Activated CD4-positive, alpha-beta T cell treated with anti-CD3 and anti-CD28 coated beads, Interleukin-2, amount 10 ng/mL, durations not matched to agents 24 days and 14 days (primary cell): ENCODE measurements at regions not wholly inside any gene's neighbourhood (a gene's known extent, or its start where the extent isn't known, plus 50 kb on each side); places are given as distances from the start of the nearest gene placed in this dataset.

Source experiments
- DNase-seq: peaks from one replicate; pipeline ENCODE4 v3.0.0; 2022
- H3K27ac Mint-ChIP-seq: one replicate; pipeline ENCODE4 v1.8.0; 2022; ENCODE audit warnings: mild to moderate bottlenecking, mixed read lengths
- H3K27me3 Mint-ChIP-seq: one replicate; pipeline ENCODE4 v1.8.0; 2022; ENCODE audit warnings: mixed read lengths
- H3K36me3 Mint-ChIP-seq: one replicate; pipeline ENCODE4 v1.8.0; 2022; ENCODE audit warnings: low read depth, mild to moderate bottlenecking, mixed read lengths
- H3K4me1 Mint-ChIP-seq: one replicate; pipeline ENCODE4 v1.8.0; 2021; ENCODE audit warnings: mixed read lengths
- H3K4me3 Mint-ChIP-seq: one replicate; pipeline ENCODE4 v1.8.0; 2022; ENCODE audit warnings: mild to moderate bottlenecking, moderate library complexity, mixed read lengths
- H3K9me3 Mint-ChIP-seq: one replicate; pipeline ENCODE4 v1.8.0; 2021; ENCODE audit warnings: mixed read lengths
- intact Hi-C: fragments of 100-400 bp; cut with micrococcal nuclease; formaldehyde crosslinking; loops from one replicate; pipeline ENCODE4 v1.15.1; 2023

DNA sequence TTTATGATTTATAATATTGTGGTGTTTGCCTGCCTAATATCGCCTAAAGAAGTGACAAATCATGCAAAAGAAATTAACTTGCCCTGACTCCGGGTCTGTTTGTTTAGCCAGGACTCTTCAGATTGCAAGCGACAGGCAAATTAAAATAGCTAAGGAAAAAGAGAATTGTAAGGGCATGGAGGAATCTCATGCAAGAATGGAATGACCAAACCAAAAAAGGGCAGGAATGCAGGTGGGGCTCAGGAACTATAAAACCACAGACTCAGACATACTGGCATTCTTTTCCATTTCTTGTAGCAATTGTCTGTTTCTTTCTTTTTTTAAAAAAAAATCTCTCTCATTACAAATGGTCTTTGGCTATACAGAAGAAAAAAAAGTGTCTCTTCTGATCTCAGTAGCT lies 188.1 kb upstream of the XYLT1 start:
- peaks cover 12% of the 10 kb centered on the region for H3K27me3 Mint-ChIP-seq
- intact Hi-C loops = no loop called here

DNA sequence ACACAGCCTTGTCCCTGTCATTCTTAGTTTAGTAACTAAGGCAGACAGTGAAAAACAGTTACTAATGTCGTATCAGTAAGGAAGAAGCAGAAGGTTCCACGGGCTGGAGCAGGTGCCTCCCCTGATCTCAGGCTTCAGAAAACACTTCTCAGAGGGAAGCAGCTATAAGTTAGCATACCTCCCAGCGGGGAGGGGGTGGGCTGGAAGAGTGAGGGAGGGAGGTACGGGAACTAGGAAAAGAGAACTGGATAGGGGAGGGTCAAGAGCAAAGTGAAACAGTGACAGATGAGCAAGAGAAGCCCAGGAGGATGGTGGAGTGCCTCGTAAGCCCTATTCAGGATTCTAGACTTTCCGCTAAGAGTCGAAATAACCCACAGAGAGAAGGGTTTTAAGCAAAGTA lies 186.3 kb upstream of the XYLT1 start:
- H3K36me3 Mint-ChIP-seq = no peaks in the 10 kb centered on the region
- H3K9me3 Mint-ChIP-seq = no peaks in the 10 kb centered on the region
- no peak overlapping the region for H3K4me3 Mint-ChIP-seq
- intact Hi-C loops = no loop called here
- H3K27ac Mint-ChIP-seq = no peak overlapping the region
- no peak for DNase-seq
- peaks cover 12% of the 10 kb centered on the region for H3K27me3 Mint-ChIP-seq
- no peaks in the 10 kb centered on the region for H3K4me1 Mint-ChIP-seq

More for the DNA sequence above, 188.1 kb upstream of the XYLT1 start:
- Mint-ChIP-seq H3K4me1 (no peaks in the 10 kb centered on the region), H3K9me3 (no peaks in the 10 kb centered on the region), H3K4me3 (no peak overlapping the region), H3K36me3 (no peaks in the 10 kb centered on the region), H3K27ac (no peak overlapping the region)
- DNase-seq = no peak

DNA sequence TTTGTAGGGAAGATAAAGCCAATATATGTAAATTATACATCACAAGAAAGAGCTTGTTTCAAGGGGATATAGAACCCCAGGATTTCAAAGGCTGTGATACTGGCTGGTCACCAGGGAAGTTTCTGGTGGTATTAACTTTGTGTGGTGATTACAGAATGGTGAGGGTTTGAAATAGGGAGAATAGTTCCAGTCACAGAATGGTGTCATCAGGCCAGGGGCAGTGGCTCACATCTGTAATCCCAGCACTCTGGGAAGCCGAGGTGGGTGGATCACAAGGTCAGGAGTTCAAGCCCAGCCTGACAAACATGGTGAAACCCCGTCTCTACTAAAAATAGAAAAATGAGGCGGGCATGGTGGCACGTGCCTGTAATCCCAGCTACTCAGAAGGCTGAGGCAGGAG lies 183.8 kb upstream of the XYLT1 start:
- H3K27me3 Mint-ChIP-seq = peaks cover 12% of the 10 kb centered on the region
- no peak overlapping the region for H3K4me3 Mint-ChIP-seq
- H3K27ac Mint-ChIP-seq = no peak overlapping the region
- no peak for DNase-seq
- H3K4me1 Mint-ChIP-seq = no peaks in the 10 kb centered on the region
- H3K36me3 Mint-ChIP-seq = no peaks in the 10 kb centered on the region
- no peaks in the 10 kb centered on the region for H3K9me3 Mint-ChIP-seq
- intact Hi-C loops = no loop called here

DNA sequence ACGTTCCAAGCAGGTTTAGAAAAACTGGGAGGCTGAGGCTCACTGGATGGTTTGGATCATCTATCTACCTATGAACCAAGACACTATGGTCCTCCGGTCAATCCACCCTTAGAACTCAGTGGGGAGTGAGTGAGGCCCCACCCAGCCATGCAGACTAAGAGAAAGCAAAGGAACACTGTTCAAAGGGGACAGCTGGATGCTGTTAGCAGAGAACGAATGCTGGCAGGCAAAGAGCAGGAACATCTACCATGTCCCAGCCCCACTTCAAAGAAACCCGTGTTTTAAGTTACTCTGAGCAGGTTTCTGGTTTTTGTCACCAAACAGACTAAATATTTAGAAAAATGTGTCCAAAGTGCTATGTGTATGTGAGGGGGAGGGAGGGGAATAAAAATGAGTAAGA lies 183.4 kb upstream of the XYLT1 start:
- Mint-ChIP-seq H3K9me3 (no peaks in the 10 kb centered on the region), H3K4me3 (no peak overlapping the region), H3K4me1 (no peaks in the 10 kb centered on the region), H3K36me3 (no peaks in the 10 kb centered on the region), H3K27ac (no peak overlapping the region), H3K27me3 (peaks cover 11% of the 10 kb centered on the region)
- intact Hi-C loops = no loop called here
- DNase-seq = no peak

DNA sequence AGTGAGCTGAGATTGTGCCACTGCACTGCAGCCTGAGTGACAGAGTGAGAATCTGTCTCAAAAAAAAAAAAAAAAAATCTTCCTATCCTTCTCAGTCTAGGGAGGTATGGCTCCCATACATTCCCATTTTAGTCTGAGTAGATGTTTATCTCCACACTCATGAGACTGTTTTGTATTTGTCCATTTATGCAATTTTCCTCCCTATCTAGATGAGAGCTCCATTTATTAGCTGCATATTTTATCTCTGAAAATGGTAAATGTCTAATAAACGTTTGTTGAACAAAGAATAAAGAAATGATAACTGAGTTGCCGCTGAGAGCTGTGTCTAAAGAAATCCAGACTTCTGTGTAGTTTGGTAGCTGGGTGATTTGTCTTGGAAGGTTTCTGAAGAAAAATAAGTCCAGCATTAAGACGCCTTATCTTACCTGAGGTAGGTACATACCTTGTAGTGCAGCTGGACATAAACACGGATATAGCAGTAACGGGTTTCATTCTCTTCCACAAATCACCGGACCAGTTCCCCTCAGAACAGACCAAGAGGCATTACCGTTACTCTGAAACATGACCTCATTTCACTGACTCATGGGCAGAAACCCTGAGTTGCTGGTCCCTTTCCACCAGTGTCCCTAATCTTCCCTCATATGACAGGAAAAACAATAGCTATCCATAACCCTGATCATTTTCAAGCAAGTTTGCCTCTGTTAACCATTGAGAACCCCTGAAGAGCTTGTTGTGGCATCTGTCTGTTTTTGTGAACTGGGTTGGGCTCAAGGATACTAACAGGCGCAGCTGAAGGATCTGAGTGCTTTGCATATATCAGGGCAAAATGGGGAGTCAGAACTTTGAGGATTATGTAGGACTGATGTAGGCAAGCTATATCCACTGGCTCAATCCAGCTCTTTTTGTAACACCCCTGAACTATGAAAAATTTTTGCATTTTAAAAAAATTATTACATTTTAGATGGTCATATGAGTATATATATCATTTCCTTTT lies 177.4 kb upstream of the XYLT1 start:
- DNase-seq = no peak
- no peak overlapping the region for H3K4me3 Mint-ChIP-seq
- no peak overlapping the region for H3K27ac Mint-ChIP-seq
- H3K36me3 Mint-ChIP-seq = no peaks in the 10 kb centered on the region
- H3K4me1 Mint-ChIP-seq = no peaks in the 10 kb centered on the region
- no peaks in the 10 kb centered on the region for H3K27me3 Mint-ChIP-seq
- intact Hi-C loops = no loop called here
- H3K9me3 Mint-ChIP-seq = peaks cover 5% of the 10 kb centered on the region

DNA sequence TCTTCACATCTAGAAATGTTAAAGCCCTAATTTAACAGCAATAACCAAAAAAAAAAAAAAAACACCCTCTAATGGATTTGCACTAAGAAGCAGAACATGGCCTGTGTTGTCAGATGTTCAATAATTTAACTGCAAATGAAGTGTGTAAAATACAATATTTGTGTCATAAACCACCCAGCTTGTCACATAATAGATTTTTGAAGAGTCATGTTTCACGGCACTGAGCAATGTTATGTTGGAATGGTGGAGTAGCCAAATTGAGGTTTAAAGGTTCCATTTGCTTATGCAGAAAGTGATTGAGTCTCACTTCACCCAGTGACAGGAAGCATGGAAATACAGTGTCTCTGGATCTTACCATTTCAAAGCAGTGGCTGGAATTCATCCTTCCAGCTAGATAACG lies 173.2 kb upstream of the XYLT1 start:
- H3K4me3 Mint-ChIP-seq = no peak overlapping the region
- intact Hi-C loops = no loop called here
- H3K4me1 Mint-ChIP-seq = no peaks in the 10 kb centered on the region
- no peak overlapping the region for H3K27ac Mint-ChIP-seq
- peaks cover 5% of the 10 kb centered on the region for H3K9me3 Mint-ChIP-seq
- H3K27me3 Mint-ChIP-seq = no peaks in the 10 kb centered on the region
- no peaks in the 10 kb centered on the region for H3K36me3 Mint-ChIP-seq
- DNase-seq = no peak

DNA sequence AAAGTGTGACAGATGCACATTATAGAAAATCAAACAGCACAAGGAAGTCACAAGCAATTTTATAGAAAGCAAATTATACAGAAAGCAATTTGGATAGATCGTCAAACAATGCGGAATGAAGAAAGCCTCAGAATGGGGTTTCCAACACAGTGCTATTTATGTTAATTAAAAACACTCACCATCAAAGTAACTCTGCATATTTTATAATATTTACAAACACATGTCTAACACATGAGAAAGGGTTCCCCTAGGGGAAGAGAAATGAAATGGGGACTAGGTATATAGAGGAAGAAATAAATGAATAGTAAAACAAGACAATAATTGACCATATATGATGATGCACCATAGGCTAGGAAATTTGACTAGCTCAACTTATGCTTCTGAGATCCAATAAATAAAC lies 171.2 kb upstream of the XYLT1 start:
- no peak overlapping the region for H3K4me3 Mint-ChIP-seq
- intact Hi-C loops = no loop called here

DNA sequence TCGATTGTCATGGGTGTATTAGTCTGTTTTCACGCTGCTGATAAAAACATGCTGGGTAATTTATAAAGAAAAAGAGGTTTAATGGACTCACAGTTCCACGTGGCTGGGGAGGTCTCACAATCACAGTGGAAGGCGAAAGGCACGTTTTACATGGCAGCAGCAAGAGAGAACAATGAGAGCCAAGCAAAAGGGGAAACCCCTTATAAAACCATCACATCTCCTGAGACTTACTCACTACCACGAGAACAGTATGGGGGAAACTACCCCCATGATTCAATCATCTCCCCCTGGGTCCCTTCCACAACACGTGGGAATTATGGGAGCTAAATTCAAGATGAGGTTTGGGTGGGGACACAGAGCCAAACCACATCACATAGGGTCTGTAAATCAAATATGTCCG lies 167.4 kb upstream of the XYLT1 start:
- H3K4me3 Mint-ChIP-seq = no peak overlapping the region
- no peak for DNase-seq
- H3K27me3 Mint-ChIP-seq = no peaks in the 10 kb centered on the region
- intact Hi-C loops = no loop called here
- H3K36me3 Mint-ChIP-seq = no peaks in the 10 kb centered on the region
- H3K9me3 Mint-ChIP-seq = no peaks in the 10 kb centered on the region
- H3K27ac Mint-ChIP-seq = no peak overlapping the region
- no peaks in the 10 kb centered on the region for H3K4me1 Mint-ChIP-seq

More for the DNA sequence above, 171.2 kb upstream of the XYLT1 start:
- H3K36me3 Mint-ChIP-seq = no peaks in the 10 kb centered on the region
- DNase-seq = no peak
- no peaks in the 10 kb centered on the region for H3K4me1 Mint-ChIP-seq
- H3K27ac Mint-ChIP-seq = no peak overlapping the region
- H3K27me3 Mint-ChIP-seq = no peaks in the 10 kb centered on the region
- peaks cover 5% of the 10 kb centered on the region for H3K9me3 Mint-ChIP-seq

DNA sequence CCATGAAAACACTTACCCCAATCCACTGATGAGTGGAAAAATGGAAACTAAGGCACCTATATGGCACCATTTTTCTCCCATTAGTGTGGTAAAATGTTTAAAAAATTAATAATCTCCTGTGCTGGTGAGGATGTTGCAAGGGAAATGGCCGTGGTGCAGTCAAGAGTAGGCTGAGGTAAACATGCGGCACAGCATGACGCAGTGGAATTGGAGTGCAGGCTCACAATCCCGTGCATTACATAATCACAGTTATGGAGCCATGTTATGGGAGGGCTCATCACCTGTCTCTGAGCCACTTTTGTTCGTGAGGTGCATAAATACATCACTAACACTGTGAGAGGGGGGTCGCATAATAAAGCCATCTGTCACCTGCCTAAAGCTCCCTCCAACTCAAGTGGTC lies 164.4 kb upstream of the XYLT1 start:
- Mint-ChIP-seq H3K27ac (no peak overlapping the region), H3K9me3 (no peaks in the 10 kb centered on the region), H3K36me3 (no peaks in the 10 kb centered on the region), H3K27me3 (peaks cover 2% of the 10 kb centered on the region), H3K4me3 (no peak overlapping the region), H3K4me1 (no peaks in the 10 kb centered on the region)
- DNase-seq = no peak
- intact Hi-C loops = no loop called here

DNA sequence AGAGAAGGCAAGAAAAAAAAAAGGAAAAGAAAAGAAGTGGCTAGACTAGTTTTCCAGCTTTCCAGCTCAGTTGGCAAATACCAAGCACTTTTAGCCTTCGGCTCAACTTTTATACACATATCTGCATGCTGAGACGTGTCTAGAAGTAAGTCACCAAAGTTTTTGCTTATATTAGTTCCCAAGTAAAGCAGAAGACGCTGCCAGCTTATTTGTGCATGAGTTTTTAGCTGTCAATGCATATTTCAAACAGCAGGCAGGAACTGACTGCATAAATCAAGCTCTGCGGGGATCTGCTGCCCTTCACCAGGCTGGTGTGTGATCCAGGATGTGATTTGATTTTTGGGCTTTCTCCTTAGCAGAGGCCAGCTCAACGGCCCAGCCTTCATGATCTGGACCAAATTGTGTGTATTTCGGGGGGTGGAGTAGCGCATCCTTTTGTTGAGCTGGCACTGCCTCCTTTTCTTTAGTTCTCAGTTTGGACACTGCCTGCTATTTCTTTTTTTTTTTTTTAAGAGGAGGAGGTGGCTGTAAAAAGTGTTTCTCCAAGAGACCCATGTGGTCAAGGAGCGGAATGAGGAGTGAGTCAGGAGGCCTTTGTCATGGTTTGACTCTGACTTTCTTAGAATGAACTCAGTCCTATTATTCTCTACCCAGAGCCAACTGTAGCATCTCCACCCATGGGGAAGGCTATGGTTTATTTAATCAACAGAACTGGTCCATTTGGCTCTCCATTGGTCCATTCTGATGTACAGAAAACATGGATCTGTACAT lies 162.6 kb upstream of the XYLT1 start:
- H3K27me3 Mint-ChIP-seq = peaks cover 2% of the 10 kb centered on the region
- H3K36me3 Mint-ChIP-seq = no peaks in the 10 kb centered on the region
- intact Hi-C loops = no loop called here
- no peaks in the 10 kb centered on the region for H3K4me1 Mint-ChIP-seq
- no peaks in the 10 kb centered on the region for H3K9me3 Mint-ChIP-seq
- DNase-seq = no peak
- no peak overlapping the region for H3K4me3 Mint-ChIP-seq
- H3K27ac Mint-ChIP-seq = no peak overlapping the region

DNA sequence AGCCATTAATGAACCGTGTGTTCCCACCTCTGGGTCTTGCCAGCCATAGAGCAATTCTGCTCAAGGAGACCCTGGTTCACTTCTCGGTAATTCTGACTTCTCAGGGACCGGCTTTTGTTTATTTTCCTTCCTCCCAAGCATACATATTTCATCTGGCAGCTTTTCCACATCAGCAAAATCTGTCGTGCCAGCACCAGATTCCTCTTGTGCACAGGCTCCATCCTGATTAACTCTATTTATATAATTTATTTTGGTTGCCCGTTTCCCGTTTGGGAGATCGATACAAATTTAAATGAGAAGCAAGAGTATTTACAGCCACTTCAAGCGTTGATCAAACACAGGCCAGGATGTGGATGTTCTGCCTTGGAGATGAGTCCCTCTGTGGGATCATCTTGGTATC lies 161.9 kb upstream of the XYLT1 start:
- H3K27me3 Mint-ChIP-seq = peaks cover 2% of the 10 kb centered on the region
- DNase-seq = no peak
- H3K4me3 Mint-ChIP-seq = no peak overlapping the region
- H3K36me3 Mint-ChIP-seq = no peaks in the 10 kb centered on the region
- no peaks in the 10 kb centered on the region for H3K9me3 Mint-ChIP-seq
- intact Hi-C loops = no loop called here
- no peaks in the 10 kb centered on the region for H3K4me1 Mint-ChIP-seq
- H3K27ac Mint-ChIP-seq = no peak overlapping the region

DNA sequence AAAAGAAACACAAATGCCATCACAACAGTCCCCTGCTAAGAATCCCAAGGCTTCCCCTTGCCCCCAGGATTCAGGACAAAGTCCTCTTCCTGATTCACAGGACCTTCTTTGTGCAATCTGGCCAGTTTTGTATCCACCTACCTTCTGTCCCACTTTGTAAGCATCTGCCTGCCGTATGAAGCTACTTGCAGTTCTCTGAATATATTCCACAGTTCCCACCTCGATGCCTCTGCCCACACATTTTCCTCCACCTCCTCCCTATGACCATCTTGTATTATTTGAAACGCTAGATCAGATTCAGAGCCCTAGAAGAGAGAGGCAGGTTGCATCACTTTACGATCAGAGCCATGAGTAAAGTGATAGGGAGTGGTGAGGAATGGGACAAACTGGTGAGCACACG lies 159.2 kb upstream of the XYLT1 start:
- no peak for DNase-seq
- intact Hi-C loops = no loop called here
- Mint-ChIP-seq H3K9me3 (peaks cover 16% of the 10 kb centered on the region), H3K27me3 (peaks cover 2% of the 10 kb centered on the region), H3K4me1 (no peaks in the 10 kb centered on the region), H3K4me3 (no peak overlapping the region), H3K27ac (peak overlapping the region; percentile 23), H3K36me3 (no peaks in the 10 kb centered on the region)

DNA sequence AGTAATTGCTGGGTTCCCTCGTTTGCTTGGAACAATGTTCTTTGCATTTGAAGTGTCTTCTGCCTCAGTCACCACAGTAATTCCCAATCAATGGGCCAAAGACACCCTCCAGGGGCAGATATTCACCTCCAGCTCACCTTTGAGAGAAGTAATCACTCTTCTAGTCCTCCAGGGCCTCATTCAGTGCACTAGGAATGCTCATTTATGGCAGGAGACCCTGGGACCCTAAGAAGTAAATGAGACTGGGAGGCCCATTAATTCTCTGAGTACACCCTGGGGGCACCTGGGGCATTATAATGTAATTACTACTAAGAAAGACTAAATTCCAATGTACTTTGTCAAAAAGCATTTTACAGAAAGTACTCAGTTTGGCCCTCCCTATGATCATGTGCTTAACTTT lies 158.2 kb upstream of the XYLT1 start:
- intact Hi-C loops = no loop called here
- H3K4me1 Mint-ChIP-seq = no peaks in the 10 kb centered on the region
- no peak overlapping the region for H3K4me3 Mint-ChIP-seq
- DNase-seq = no peak
- no peak overlapping the region for H3K27ac Mint-ChIP-seq
- no peaks in the 10 kb centered on the region for H3K36me3 Mint-ChIP-seq
- H3K27me3 Mint-ChIP-seq = peaks cover 2% of the 10 kb centered on the region
- peaks cover 19% of the 10 kb centered on the region for H3K9me3 Mint-ChIP-seq

DNA sequence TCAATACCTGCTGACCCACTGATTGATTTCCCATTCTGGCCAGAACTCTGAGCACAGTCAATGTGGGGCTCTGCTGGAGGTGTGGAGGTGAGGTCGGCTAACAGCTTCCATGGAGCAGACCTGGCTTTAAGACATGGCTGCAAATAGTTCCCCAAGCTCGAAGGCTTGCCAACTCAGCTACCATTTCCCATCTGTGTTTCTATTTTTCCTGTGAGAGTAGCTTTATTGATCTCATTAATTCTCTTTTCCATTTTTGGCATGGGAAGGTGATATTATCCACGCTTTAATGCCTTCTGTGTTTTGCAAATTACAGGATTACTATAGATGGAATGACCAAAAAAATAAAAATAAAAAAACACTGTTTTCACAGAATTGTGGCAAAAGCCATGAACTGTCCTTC lies 151.6 kb upstream of the XYLT1 start:
- intact Hi-C loops = no loop called here
- Mint-ChIP-seq H3K36me3 (no peaks in the 10 kb centered on the region), H3K4me3 (no peak overlapping the region)

More for the DNA sequence above, 151.6 kb upstream of the XYLT1 start:
- no peaks in the 10 kb centered on the region for H3K27me3 Mint-ChIP-seq
- H3K4me1 Mint-ChIP-seq = no peaks in the 10 kb centered on the region
- no peak for DNase-seq
- H3K27ac Mint-ChIP-seq = no peak overlapping the region
- H3K9me3 Mint-ChIP-seq = peaks cover 22% of the 10 kb centered on the region
